Naive thymus-derived CD8-positive, alpha-beta T cell (primary cell): ENCODE measurements at regions not wholly inside any gene's neighbourhood (a gene's known extent, or its start where the extent isn't known, plus 50 kb on each side); places are given as distances from the start of the nearest gene placed in this dataset.
"Not testable (repeated sequence)": the region's sequence is repeated elsewhere in the genome, so short reads cannot be mapped to it uniquely, and the experiment has no call there.

Experiments used
- ATAC-seq, 2 donors: fragments of 150-1000 bp; cut with Tn5 transposase in 1 of 2; sonication (Bioruptor Pico), chemical (Tn5 transposase) in 1 of 2; 1 replicate in 1 of 2; 2 replicates in 1 of 2; pipeline ENCODE4 v1.10.0; 2021; ENCODE audit warnings: mild to moderate bottlenecking in 2 of 2, moderate library complexity in 2 of 2
- POLR2A ChIA-PET: fragments of 350-600 bp; sonication (Branson Sonifier 250); formaldehyde crosslinking; loops from one replicate; lab custom pipeline; 2021; ENCODE audit warnings: antibody characterized with exemption; lab: Charles Lee
- DNase-seq, 10 donors: peaks; one replicate each; pipeline versions ENCODE4 v3.0.0 to v3.0.0-alpha.2; 2020 to 2022
- H3K27ac Mint-ChIP-seq, 10 donors: one replicate each; pipeline ENCODE4 v1.8.0; 2020 to 2022; ENCODE audit warnings: mild to moderate bottlenecking in 10 of 10, mixed read lengths in 10 of 10, moderate library complexity in 4 of 10, inconsistent platforms in 1 of 10
- H3K27me3 Mint-ChIP-seq, 5 donors: one replicate each; pipeline ENCODE4 v1.8.0; 2021 to 2022; ENCODE audit warnings: mixed read lengths in 5 of 5
- H3K36me3 Mint-ChIP-seq, 3 donors: one replicate each; pipeline ENCODE4 v1.8.0; 2020 to 2022; ENCODE audit warnings: mixed read lengths in 3 of 3, mild to moderate bottlenecking in 2 of 3, inconsistent platforms in 1 of 3
- H3K4me1 Mint-ChIP-seq, 4 donors: one replicate each; pipeline ENCODE4 v1.8.0; 2021 to 2022; ENCODE audit warnings: mixed read lengths in 4 of 4
- H3K4me3 Mint-ChIP-seq, 10 donors: one replicate each; pipeline ENCODE4 v1.8.0; 2020 to 2022; ENCODE audit warnings: mild to moderate bottlenecking in 10 of 10, mixed read lengths in 10 of 10, moderate library complexity in 6 of 10, inconsistent platforms in 1 of 10
- H3K9me3 Mint-ChIP-seq, 9 donors: one replicate each; pipeline ENCODE4 v1.8.0; 2020 to 2022; ENCODE audit warnings: mixed read lengths in 9 of 9, mild to moderate bottlenecking in 3 of 9, inconsistent platforms in 1 of 9, moderate library complexity in 1 of 9

- POLR2A ChIA-PET: no interaction called here
- no peak for ATAC-seq
- H3K27ac Mint-ChIP-seq: no peak overlapping the region
Observed at GRCh38 chr2:184416146-184416913, 182.0 kb upstream of the ZNF804A start.

GRCh38 chr2:184419744-184420143 lies 178.6 kb upstream of the ZNF804A start:
- ATAC-seq (no peak), DNase-seq (no peak)
- Mint-ChIP-seq H3K36me3 (no peaks in the 10 kb centered on the region), H3K27me3 (no peaks in the 10 kb centered on the region), H3K4me3 (no peak overlapping the region), H3K4me1 (no peaks in the 10 kb centered on the region), H3K9me3 (peaks cover 0 to 9% (median 3%) of the 10 kb centered on the region in 9 donors), H3K27ac (no peak overlapping the region)
- POLR2A ChIA-PET: no interaction called here

More at GRCh38 chr2:184416146-184416913, 182.0 kb upstream of the ZNF804A start:
- H3K27me3 Mint-ChIP-seq: no peaks in the 10 kb centered on the region
- H3K4me3 Mint-ChIP-seq: no peak overlapping the region
- H3K9me3 Mint-ChIP-seq: peaks cover 0 to 9% (median 0%) of the 10 kb centered on the region in 9 donors
- no peaks in the 10 kb centered on the region for H3K4me1 Mint-ChIP-seq
- no peaks in the 10 kb centered on the region for H3K36me3 Mint-ChIP-seq
- DNase-seq: no peak

GRCh38 chr2:184421456-184421855 lies 176.9 kb upstream of the ZNF804A start:
- POLR2A ChIA-PET, H3K4me3 Mint-ChIP-seq, DNase-seq, H3K36me3 Mint-ChIP-seq, H3K4me1 Mint-ChIP-seq, H3K27ac Mint-ChIP-seq, H3K9me3 Mint-ChIP-seq, ATAC-seq, H3K27me3 Mint-ChIP-seq: not testable (repeated sequence)

- POLR2A ChIA-PET: no interaction called here
- ATAC-seq (no peak), DNase-seq (no peak)
- Mint-ChIP-seq H3K27ac (no peak overlapping the region), H3K36me3 (no peaks in the 10 kb centered on the region), H3K4me1 (no peaks in the 10 kb centered on the region), H3K9me3 (peaks cover 0 to 9% (median 0%) of the 10 kb centered on the region in 9 donors), H3K4me3 (no peak overlapping the region), H3K27me3 (no peaks in the 10 kb centered on the region)
Observed at GRCh38 chr2:184425083-184425482, 173.2 kb upstream of the ZNF804A start.

GRCh38 chr2:184444217-184444616 lies 154.1 kb upstream of the ZNF804A start:
- no peak for DNase-seq
- Mint-ChIP-seq H3K4me1 (no peaks in the 10 kb centered on the region), H3K27ac (no peak overlapping the region), H3K27me3 (no peaks in the 10 kb centered on the region), H3K36me3 (no peaks in the 10 kb centered on the region), H3K4me3 (no peak overlapping the region), H3K9me3 (peaks cover 0 to 18% (median 0%) of the 10 kb centered on the region in 9 donors)
- ATAC-seq: no peak
- POLR2A ChIA-PET: no interaction called here

- Mint-ChIP-seq H3K9me3 (peaks cover 0 to 18% (median 0%) of the 10 kb centered on the region in 9 donors), H3K27ac (no peak overlapping the region), H3K36me3 (no peaks in the 10 kb centered on the region), H3K4me1 (no peaks in the 10 kb centered on the region), H3K4me3 (no peak overlapping the region), H3K27me3 (no peaks in the 10 kb centered on the region)
- DNase-seq (no peak), ATAC-seq (no peak)
- POLR2A ChIA-PET: no interaction called here
Observed at GRCh38 chr2:184444623-184445223, 153.6 kb upstream of the ZNF804A start.

GRCh38 chr2:184449760-184450159 lies 148.6 kb upstream of the ZNF804A start:
- Mint-ChIP-seq H3K27me3 (no peaks in the 10 kb centered on the region), H3K4me1 (no peaks in the 10 kb centered on the region), H3K4me3 (no peak overlapping the region), H3K9me3 (peaks cover 0 to 18% (median 0%) of the 10 kb centered on the region in 9 donors), H3K27ac (no peak overlapping the region), H3K36me3 (no peaks in the 10 kb centered on the region)
- ATAC-seq (no peak), DNase-seq (no peak)
- POLR2A ChIA-PET: no interaction called here

GRCh38 chr2:184452907-184453306 lies 145.4 kb upstream of the ZNF804A start:
- no peak for ATAC-seq
- Mint-ChIP-seq H3K36me3 (no peaks in the 10 kb centered on the region), H3K9me3 (peaks cover 0 to 10% (median 3%) of the 10 kb centered on the region in 9 donors), H3K4me3 (no peak overlapping the region), H3K27ac (no peak overlapping the region), H3K4me1 (no peaks in the 10 kb centered on the region), H3K27me3 (no peaks in the 10 kb centered on the region)
- DNase-seq: no peak
- POLR2A ChIA-PET: no interaction called here

- no peak overlapping the region for H3K4me3 Mint-ChIP-seq
- no peaks in the 10 kb centered on the region for H3K27me3 Mint-ChIP-seq
- POLR2A ChIA-PET: no interaction called here
- H3K27ac Mint-ChIP-seq: no peak overlapping the region
- no peaks in the 10 kb centered on the region for H3K36me3 Mint-ChIP-seq
- H3K9me3 Mint-ChIP-seq: peaks cover 0 to 11% (median 4%) of the 10 kb centered on the region in 9 donors
- ATAC-seq (no peak), DNase-seq (no peak)
- H3K4me1 Mint-ChIP-seq: no peaks in the 10 kb centered on the region
Observed at GRCh38 chr2:184455624-184456023, 142.7 kb upstream of the ZNF804A start.

GRCh38 chr2:184456693-184457092 lies 141.6 kb upstream of the ZNF804A start:
- H3K36me3 Mint-ChIP-seq, POLR2A ChIA-PET, ATAC-seq, H3K27me3 Mint-ChIP-seq, H3K27ac Mint-ChIP-seq, H3K4me3 Mint-ChIP-seq, DNase-seq, H3K4me1 Mint-ChIP-seq: not testable (repeated sequence)
- H3K9me3 Mint-ChIP-seq: peaks cover 0 to 11% (median 3%) of the 10 kb centered on the region in 9 donors

GRCh38 chr2:184463102-184463865 lies 135.0 kb upstream of the ZNF804A start:
- H3K27ac Mint-ChIP-seq: no peak overlapping the region
- no peak overlapping the region for H3K4me3 Mint-ChIP-seq
- no peaks in the 10 kb centered on the region for H3K4me1 Mint-ChIP-seq
- DNase-seq (no peak), ATAC-seq (no peak)
- POLR2A ChIA-PET: no interaction called here
- H3K36me3 Mint-ChIP-seq: no peaks in the 10 kb centered on the region
- H3K27me3 Mint-ChIP-seq: no peaks in the 10 kb centered on the region
- peaks cover 0 to 15% (median 0%) of the 10 kb centered on the region in 9 donors for H3K9me3 Mint-ChIP-seq

GRCh38 chr2:184463866-184464248 lies 134.5 kb upstream of the ZNF804A start:
- POLR2A ChIA-PET: no interaction called here
- H3K4me1 Mint-ChIP-seq: no peaks in the 10 kb centered on the region
- H3K36me3 Mint-ChIP-seq: no peaks in the 10 kb centered on the region
- no peak overlapping the region for H3K4me3 Mint-ChIP-seq
- peaks cover 0 to 13% (median 0%) of the 10 kb centered on the region in 9 donors for H3K9me3 Mint-ChIP-seq
- H3K27ac Mint-ChIP-seq: no peak overlapping the region
- DNase-seq (no peak), ATAC-seq (no peak)
- no peaks in the 10 kb centered on the region for H3K27me3 Mint-ChIP-seq

GRCh38 chr2:184468826-184469225 lies 129.5 kb upstream of the ZNF804A start:
- Mint-ChIP-seq H3K9me3 (peaks cover 0 to 20% (median 6%) of the 10 kb centered on the region in 9 donors), H3K36me3 (no peaks in the 10 kb centered on the region), H3K4me1 (no peaks in the 10 kb centered on the region), H3K27me3 (no peaks in the 10 kb centered on the region), H3K27ac (no peak overlapping the region), H3K4me3 (no peak overlapping the region)
- POLR2A ChIA-PET: no interaction called here
- DNase-seq (no peak), ATAC-seq (no peak)
